ENCODE measurements at regions not wholly inside any gene's neighbourhood (a gene's known extent, or its start where the extent isn't known, plus 50 kb on each side); places are given as distances from the start of the nearest gene placed in this dataset.

- Histone ChIP-seq H3K4me3 (no peak overlapping the region), H3K36me3 (replicated peaks in 1 of 2; ENCODE audit: insufficient read depth in 1 of 2, low read depth in 2 of 2) (no peaks in the 10 kb centered on the region), H3K9me3 (no peaks in the 10 kb centered on the region), H3K27ac (no peak overlapping the region), H3K4me1 (no peaks in the 10 kb centered on the region), H3K27me3 (no peaks in the 10 kb centered on the region)
- DNase-seq (peak in 1 of 4 donors; percentile 11), ATAC-seq (no peak)
- 65 to 79% methylated on average over 6 of the region's 6 CpGs for WGBS, 2 donors
- TF ChIP-seq CTCF (IDR thresholded peaks at IDR 0.05) (no peak), POLR2A (IDR thresholded peaks at IDR 0.05) (no peak)
- intact Hi-C loops (cut with DNase I) = no loop called here
Observed at GRCh38 chr6:56350628-56351260, 103.4 kb upstream of the COL21A1 start.

GRCh38 chr6:56349194-56349593 lies 101.8 kb upstream of the COL21A1 start:
- no peak overlapping the region for H3K4me3 ChIP-seq
- no peak overlapping the region for H3K27ac ChIP-seq
- DNase-seq (no peak), ATAC-seq (no peak)
- H3K27me3 ChIP-seq = no peaks in the 10 kb centered on the region
- no peaks in the 10 kb centered on the region for H3K9me3 ChIP-seq
- WGBS, 2 donors = 53 to 60% methylated on average over 3 of the region's 3 CpGs
- H3K4me1 ChIP-seq = no peaks in the 10 kb centered on the region
- no peaks in the 10 kb centered on the region for H3K36me3 ChIP-seq (replicated peaks in 1 of 2; ENCODE audit: insufficient read depth in 1 of 2, low read depth in 2 of 2)
- intact Hi-C loops (cut with DNase I) = no loop called here
- TF ChIP-seq CTCF (IDR thresholded peaks at IDR 0.05) (no peak), POLR2A (IDR thresholded peaks at IDR 0.05) (no peak)

GRCh38 chr6:56348578-56348977 lies 101.2 kb upstream of the COL21A1 start:
- WGBS, 2 donors = 84 to 85% methylated on average over 1 of the region's 1 CpG
- DNase-seq = no peak
- Histone ChIP-seq H3K36me3 (replicated peaks in 1 of 2; ENCODE audit: insufficient read depth in 1 of 2, low read depth in 2 of 2) (no peaks in the 10 kb centered on the region), H3K4me1 (no peaks in the 10 kb centered on the region), H3K27me3 (no peaks in the 10 kb centered on the region), H3K9me3 (no peaks in the 10 kb centered on the region), H3K4me3 (no peak overlapping the region), H3K27ac (no peak overlapping the region)
- ATAC-seq = no peak
- intact Hi-C loops (cut with DNase I) = no loop called here
- TF ChIP-seq POLR2A (IDR thresholded peaks at IDR 0.05) = no peak
- no peak for TF ChIP-seq CTCF (IDR thresholded peaks at IDR 0.05)

- Histone ChIP-seq H3K27me3 (no peaks in the 10 kb centered on the region), H3K36me3 (replicated peaks in 1 of 2; ENCODE audit: insufficient read depth in 1 of 2, low read depth in 2 of 2) (no peaks in the 10 kb centered on the region), H3K27ac (no peak overlapping the region), H3K4me1 (no peaks in the 10 kb centered on the region), H3K9me3 (no peaks in the 10 kb centered on the region), H3K4me3 (no peak overlapping the region)
- ATAC-seq = no peak
- no peak for DNase-seq
- intact Hi-C loops (cut with DNase I) = no loop called here
- TF ChIP-seq CTCF (IDR thresholded peaks at IDR 0.05) (no peak), POLR2A (IDR thresholded peaks at IDR 0.05) (no peak)
Observed at GRCh38 chr6:56347526-56347925, 100.1 kb upstream of the COL21A1 start.

- no peak overlapping the region for H3K27ac ChIP-seq
- TF ChIP-seq POLR2A (IDR thresholded peaks at IDR 0.05) = no peak
- no peak for TF ChIP-seq CTCF (IDR thresholded peaks at IDR 0.05)
- H3K4me3 ChIP-seq = no peak overlapping the region
- ATAC-seq (no peak), DNase-seq (no peak)
- H3K27me3 ChIP-seq = no peaks in the 10 kb centered on the region
- 96% methylated on average over 4 of the region's 4 CpGs for WGBS, 2 donors
- no peaks in the 10 kb centered on the region for H3K4me1 ChIP-seq
- no peaks in the 10 kb centered on the region for H3K9me3 ChIP-seq
- intact Hi-C loops (cut with DNase I) = no loop called here
- no peaks in the 10 kb centered on the region for H3K36me3 ChIP-seq (replicated peaks in 1 of 2; ENCODE audit: insufficient read depth in 1 of 2, low read depth in 2 of 2)
Observed at GRCh38 chr6:56346958-56347357, 99.6 kb upstream of the COL21A1 start.

Measured in body of pancreas (tissue), 4 donors.